GM12873 (cell line): ENCODE measurements at regions not wholly inside any gene's neighbourhood (a gene's known extent, or its start where the extent isn't known, plus 50 kb on each side); places are given as distances from the start of the nearest gene placed in this dataset.

Source experiments
- CTCF ChIP-seq: IDR thresholded peaks from 2 replicates; pipeline ENCODE4 v1.5.1; 2012; ENCODE audit warnings: low read depth, mild to moderate bottlenecking, moderate library complexity, low read length, control low read depth; ENCODE audit not compliant: insufficient read depth; ENCODE audit errors: missing control alignments

- no peak for TF ChIP-seq CTCF
These were observed 1109.2 kb downstream of the FLRT2 start for GRCh38 chr14:86639146-86639545.

- TF ChIP-seq CTCF = no peak
These were observed 1097.1 kb downstream of the FLRT2 start for GRCh38 chr14:86627080-86627479.

GRCh38 chr14:86626530-86626929 is 1096.6 kb downstream of the FLRT2 start:
- TF ChIP-seq CTCF = no peak

- TF ChIP-seq CTCF = no peak
These were observed 1095.7 kb downstream of the FLRT2 start for GRCh38 chr14:86625637-86626036.

GRCh38 chr14:86619726-86620125 is 1089.8 kb downstream of the FLRT2 start:
- TF ChIP-seq CTCF = no peak

GRCh38 chr14:86613786-86614185 is 1083.8 kb downstream of the FLRT2 start:
- no peak for TF ChIP-seq CTCF

GRCh38 chr14:86613126-86613525 is 1083.2 kb downstream of the FLRT2 start:
- no peak for TF ChIP-seq CTCF
